Heart right ventricle (tissue), 16 donors: ENCODE measurements at regions not wholly inside any gene's neighbourhood (a gene's known extent, or its start where the extent isn't known, plus 50 kb on each side); places are given as distances from the start of the nearest gene placed in this dataset.

Source experiments
- ATAC-seq, 8 donors: fragments of 200-7000 bp; cut with Tn5 transposase; one replicate each; pipeline ENCODE4 v1.9.1; 2020; ENCODE audit warnings: mild to moderate bottlenecking in 8 of 8, moderate library complexity in 8 of 8, moderate number of reproducible peaks in 1 of 8
- DNase-seq, 2 donors: peaks; one replicate each; pipeline ENCODE4 v3.0.0-alpha.2; 2020
- H3K27ac ChIP-seq, 10 donors: fragments of 200-600 bp; sonication (generic) in 2 of 10; one replicate each; pipeline versions ENCODE4 v1.5.0 to v1.8.0; 2020 to 2022; ENCODE audit warnings: mild to moderate bottlenecking in 3 of 10
- H3K27me3 ChIP-seq, 7 donors: fragments of 200-600 bp; one replicate each; pipeline ENCODE4 v1.8.0; 2021 to 2022; ENCODE audit warnings: mild to moderate bottlenecking in 2 of 7
- H3K36me3 ChIP-seq, 9 donors: fragments of 200-600 bp; sonication (generic) in 1 of 9; one replicate each; pipeline versions ENCODE4 v1.5.0 to v1.8.0; 2020 to 2022; ENCODE audit warnings: mild to moderate bottlenecking in 2 of 9
- H3K4me1 ChIP-seq, 9 donors: fragments of 200-600 bp; sonication (generic) in 1 of 9; one replicate each; pipeline versions ENCODE4 v1.5.0 to v1.8.0; 2020 to 2022; ENCODE audit warnings: mild to moderate bottlenecking in 4 of 9
- H3K4me3 ChIP-seq, 10 donors: fragments of 200-600 bp; sonication (generic) in 2 of 10; one replicate each; pipeline versions ENCODE4 v1.5.0 to v1.8.0; 2020 to 2022; ENCODE audit warnings: mild to moderate bottlenecking in 7 of 10, moderate library complexity in 2 of 10
- H3K9me3 ChIP-seq, 11 donors: fragments of 200-600 bp in 10 of 11; sonication (generic) in 2 of 11; one replicate each; pipeline versions ENCODE4 v1.5.0 to v1.8.0; 2013 to 2022; ENCODE audit warnings: mild to moderate bottlenecking in 2 of 11, control low read depth in 1 of 11, moderate library complexity in 1 of 11
- WGBS, 2 donors: extraction: QIAGEN DNeasy Blood & Tissue Kit; methylation state at CpG; one replicate each; pipeline ENCODE4 v1.1.7; 2013; ENCODE audit warnings: inconsistent platforms in 1 of 2; 5-methylcytosine and 5-hydroxymethylcytosine counted together
- intact Hi-C, 10 donors: fragments of 100-400 bp; cut with DNase I; formaldehyde crosslinking; loops; one replicate each; pipeline versions ENCODE4 v1.11.1 to v1.14.2; 2022
- TF ChIP-seq, protein P1 (sequence below), 9 donors: fragments of 200-600 bp; sonication (generic) in 2 of 9; IDR thresholded peaks; one replicate each; pipeline versions ENCODE4 v1.5.0 to v1.8.0; 2021 to 2022; ENCODE audit warnings: antibody characterized with exemption in 9 of 9, mild to moderate bottlenecking in 5 of 9, moderate library complexity in 1 of 9
- donor health status: Arrhythmogenic right ventricular cardiomyopathy.
- donor health status: ischemic (EF 13 %, LVEDD 7.1; RV severe dilation, severe dysfunction).
- donor health status: healthy with polysubstance abuse.
- donor health status: DM: no; HTN: yes; CAD: no.
- donor health status: DM: no; HTN: no; CAD: no.
- donor health status: ischemic (EF 25% LVEDD 6.9; RV normal size, moderate dysfunction).
- donor health status: ischemic (EF 25% LVEDD 5.7; RV mildly dilated, moderate dysfunction).
- donor health status: healthy.
- donor health status: DM: yes; HTN: yes; CAD: no.
- donor health status: Ischemic cardiomyopathy.
- donor health status: ischemic (EF 35%, LVEDD 5.7; RV mildly dilated, moderate dysfunction).
- donor health status: nonischemic (EF 11% LVEDD 7.7; RV severe dilation, severe dysfunction).
- donor health status: DM: yes; HTN: yes; CAD: no.
- donor health status: PGD.
- donor health status: ischemic (EF 29% LVEDD 5.4; RV normal size, mild dysfunction).
- donor health status: nonischemic (EF 23%, LVEDD 6.1; RV moderate dilation, normal function).

- TF ChIP-seq, protein P1, sequence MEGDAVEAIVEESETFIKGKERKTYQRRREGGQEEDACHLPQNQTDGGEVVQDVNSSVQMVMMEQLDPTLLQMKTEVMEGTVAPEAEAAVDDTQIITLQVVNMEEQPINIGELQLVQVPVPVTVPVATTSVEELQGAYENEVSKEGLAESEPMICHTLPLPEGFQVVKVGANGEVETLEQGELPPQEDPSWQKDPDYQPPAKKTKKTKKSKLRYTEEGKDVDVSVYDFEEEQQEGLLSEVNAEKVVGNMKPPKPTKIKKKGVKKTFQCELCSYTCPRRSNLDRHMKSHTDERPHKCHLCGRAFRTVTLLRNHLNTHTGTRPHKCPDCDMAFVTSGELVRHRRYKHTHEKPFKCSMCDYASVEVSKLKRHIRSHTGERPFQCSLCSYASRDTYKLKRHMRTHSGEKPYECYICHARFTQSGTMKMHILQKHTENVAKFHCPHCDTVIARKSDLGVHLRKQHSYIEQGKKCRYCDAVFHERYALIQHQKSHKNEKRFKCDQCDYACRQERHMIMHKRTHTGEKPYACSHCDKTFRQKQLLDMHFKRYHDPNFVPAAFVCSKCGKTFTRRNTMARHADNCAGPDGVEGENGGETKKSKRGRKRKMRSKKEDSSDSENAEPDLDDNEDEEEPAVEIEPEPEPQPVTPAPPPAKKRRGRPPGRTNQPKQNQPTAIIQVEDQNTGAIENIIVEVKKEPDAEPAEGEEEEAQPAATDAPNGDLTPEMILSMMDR (IDR thresholded peaks at IDR 0.05) = no peak
- intact Hi-C loops = no loop called here
- 87 to 90% methylated on average over 22 of the region's 22 CpGs for WGBS, 2 donors
- Histone ChIP-seq H3K27me3 (peaks cover 0 to 33% (median 4%) of the 10 kb centered on the region in 7 donors), H3K36me3 (no peaks in the 10 kb centered on the region), H3K4me1 (peaks cover 0 to 3% (median 0%) of the 10 kb centered on the region in 9 donors), H3K27ac (no peak overlapping the region), H3K4me3 (no peak overlapping the region), H3K9me3 (peaks cover 0 to 18% (median 0%) of the 10 kb centered on the region in 11 donors)
- DNase-seq (no peak), ATAC-seq (no peak)
Measured at GRCh38 chr11:70846781-70847655, 405.4 kb downstream of the SHANK2 start.

DNA sequence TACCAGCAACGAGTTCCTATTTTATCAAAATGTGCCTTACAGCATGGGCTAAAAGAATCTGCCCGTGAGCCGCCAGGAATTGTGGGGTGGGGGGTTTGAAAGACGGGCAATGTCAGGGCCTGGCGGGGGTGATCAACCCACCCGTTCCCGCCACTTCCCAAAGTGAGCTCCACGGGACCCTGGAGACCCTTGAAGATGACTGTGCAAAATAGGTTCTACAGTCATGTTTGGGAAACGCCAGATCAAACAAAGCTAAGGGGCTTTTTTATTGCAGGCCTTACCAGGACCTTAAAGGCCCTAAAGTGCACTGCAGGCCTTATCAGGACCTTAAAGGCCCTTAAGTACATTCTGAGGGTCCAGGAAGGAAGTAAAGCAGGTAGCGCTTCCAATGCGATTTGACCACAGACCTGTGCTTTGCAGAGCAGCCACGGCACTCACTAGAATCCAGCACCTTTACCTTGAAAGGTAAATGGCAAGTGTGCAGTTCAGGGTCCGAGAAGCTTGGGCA, 404.1 kb downstream of the SHANK2 start:
- H3K4me1 ChIP-seq = peaks cover 0 to 3% (median 0%) of the 10 kb centered on the region in 9 donors
- intact Hi-C loops = no loop called here
- peaks cover 0 to 18% (median 0%) of the 10 kb centered on the region in 11 donors for H3K9me3 ChIP-seq
- H3K36me3 ChIP-seq = no peaks in the 10 kb centered on the region
- no peak overlapping the region for H3K27ac ChIP-seq
- no peak for ATAC-seq
- H3K4me3 ChIP-seq = no peak overlapping the region
- DNase-seq = no peak
- 85 to 88% methylated on average over 13 of the region's 13 CpGs for WGBS, 2 donors
- TF ChIP-seq, protein P1 (IDR thresholded peaks at IDR 0.05) = no peak
- H3K27me3 ChIP-seq = peaks cover 0 to 23% (median 0%) of the 10 kb centered on the region in 7 donors

GRCh38 chr11:70849031-70849430, 403.3 kb downstream of the SHANK2 start:
- peaks cover 0 to 18% (median 0%) of the 10 kb centered on the region in 11 donors for H3K9me3 ChIP-seq
- H3K4me3 ChIP-seq = no peak overlapping the region
- H3K4me1 ChIP-seq = peaks cover 0 to 3% (median 0%) of the 10 kb centered on the region in 9 donors
- peaks cover 0 to 25% (median 0%) of the 10 kb centered on the region in 7 donors for H3K27me3 ChIP-seq
- DNase-seq (no peak), ATAC-seq (no peak)
- intact Hi-C loops = no loop called here
- WGBS, 2 donors = 74 to 81% methylated on average over 3 of the region's 3 CpGs
- TF ChIP-seq, protein P1 (IDR thresholded peaks at IDR 0.05) = no peak
- H3K36me3 ChIP-seq = no peaks in the 10 kb centered on the region
- no peak overlapping the region for H3K27ac ChIP-seq

DNA sequence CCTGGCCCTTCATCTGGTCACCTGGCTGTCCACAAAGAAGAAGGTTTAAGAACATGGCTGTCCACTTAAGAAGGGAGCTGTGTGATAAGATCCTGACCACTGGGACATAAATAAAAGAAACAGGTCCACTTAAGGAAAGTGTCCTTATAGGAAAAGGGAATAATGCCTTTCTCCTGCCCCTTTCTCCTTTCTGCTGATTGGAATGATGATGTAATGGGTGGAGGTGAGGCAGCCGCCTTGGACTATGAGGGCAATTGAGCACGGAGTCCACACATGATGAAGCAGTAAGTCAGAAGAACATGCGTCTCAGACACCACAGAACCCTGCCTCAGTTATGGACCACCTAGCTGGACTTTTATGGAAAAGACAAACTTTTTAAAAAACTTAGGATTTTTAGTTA, 401.1 kb downstream of the SHANK2 start:
- no peak overlapping the region for H3K4me3 ChIP-seq
- H3K27me3 ChIP-seq = peaks cover 0 to 25% (median 0%) of the 10 kb centered on the region in 7 donors
- DNase-seq (no peak), ATAC-seq (no peak)
- peaks cover 0 to 18% (median 0%) of the 10 kb centered on the region in 11 donors for H3K9me3 ChIP-seq
- no peak overlapping the region for H3K27ac ChIP-seq
- no peaks in the 10 kb centered on the region for H3K4me1 ChIP-seq
- TF ChIP-seq, protein P1 (IDR thresholded peaks at IDR 0.05) = no peak
- intact Hi-C loops = no loop called here
- H3K36me3 ChIP-seq = no peaks in the 10 kb centered on the region
- WGBS, 2 donors = 90 to 91% methylated on average over 3 of the region's 3 CpGs
